ENCODE measurements at regions not wholly inside any gene's neighbourhood (a gene's known extent, or its start where the extent isn't known, plus 50 kb on each side); places are given as distances from the start of the nearest gene placed in this dataset.
A peak's percentile ranks its signal among the peaks of the same experiment; 100 is the strongest.

GRCh38 chr5:68080282-68081050 lies 135.1 kb upstream of the PIK3R1 start:
- Mint-ChIP-seq H3K36me3 (ENCODE audit: low read depth) (no peaks in the 10 kb centered on the region), H3K4me1 (peaks cover 5% of the 10 kb centered on the region), H3K27me3 (ENCODE audit: low read depth) (no peaks in the 10 kb centered on the region), H3K4me3 (no peak overlapping the region), H3K9me3 (no peaks in the 10 kb centered on the region), H3K27ac (peak overlapping the region in 1 of 3 experiments; percentile 48)
- no peak for TF ChIP-seq CTCF (IDR thresholded peaks at IDR 0.05; ENCODE audit: unreplicated experiment in 3 of 3)

GRCh38 chr5:68077349-68077894 lies 138.1 kb upstream of the PIK3R1 start:
- no peak overlapping the region for H3K27ac Mint-ChIP-seq
- H3K27me3 Mint-ChIP-seq (ENCODE audit: low read depth), result peaks cover 3% of the 10 kb centered on the region
- TF ChIP-seq CTCF (IDR thresholded peaks at IDR 0.05; ENCODE audit: unreplicated experiment in 3 of 3), result no peak
- no peaks in the 10 kb centered on the region for H3K36me3 Mint-ChIP-seq (ENCODE audit: low read depth)
- no peaks in the 10 kb centered on the region for H3K9me3 Mint-ChIP-seq
- H3K4me1 Mint-ChIP-seq, result no peaks in the 10 kb centered on the region
- no peak overlapping the region for H3K4me3 Mint-ChIP-seq

- Mint-ChIP-seq H3K27ac (no peak overlapping the region), H3K27me3 (ENCODE audit: low read depth) (peaks cover 3% of the 10 kb centered on the region), H3K4me1 (peaks cover 4% of the 10 kb centered on the region), H3K4me3 (no peak overlapping the region), H3K9me3 (peaks cover 3% of the 10 kb centered on the region), H3K36me3 (ENCODE audit: low read depth) (no peaks in the 10 kb centered on the region)
- no peak for TF ChIP-seq CTCF (IDR thresholded peaks at IDR 0.05; ENCODE audit: unreplicated experiment in 3 of 3)
These were observed 140.9 kb upstream of the PIK3R1 start for GRCh38 chr5:68074633-68075032.

GRCh38 chr5:68074048-68074632 lies 141.4 kb upstream of the PIK3R1 start:
- Mint-ChIP-seq H3K36me3 (ENCODE audit: low read depth) (no peaks in the 10 kb centered on the region), H3K4me1 (peaks cover 4% of the 10 kb centered on the region), H3K4me3 (no peak overlapping the region), H3K27me3 (ENCODE audit: low read depth) (peaks cover 3% of the 10 kb centered on the region), H3K9me3 (peaks cover 3% of the 10 kb centered on the region), H3K27ac (no peak overlapping the region)
- no peak for TF ChIP-seq CTCF (IDR thresholded peaks at IDR 0.05; ENCODE audit: unreplicated experiment in 3 of 3)

- H3K9me3 Mint-ChIP-seq, result peaks cover 9% of the 10 kb centered on the region
- no peak for TF ChIP-seq CTCF (IDR thresholded peaks at IDR 0.05; ENCODE audit: unreplicated experiment in 3 of 3)
- H3K4me3 Mint-ChIP-seq, result no peak overlapping the region
- H3K27ac Mint-ChIP-seq, result no peak overlapping the region
- peaks cover 3% of the 10 kb centered on the region for H3K27me3 Mint-ChIP-seq (ENCODE audit: low read depth)
- H3K4me1 Mint-ChIP-seq, result peaks cover 4% of the 10 kb centered on the region
- no peaks in the 10 kb centered on the region for H3K36me3 Mint-ChIP-seq (ENCODE audit: low read depth)
These were observed 143.8 kb upstream of the PIK3R1 start for GRCh38 chr5:68071736-68072135.

Measured in nephron (organoid).